ENCODE measurements at regions not wholly inside any gene's neighbourhood (a gene's known extent, or its start where the extent isn't known, plus 50 kb on each side); places are given as distances from the start of the nearest gene placed in this dataset.
A peak's percentile ranks its signal among the peaks of the same experiment; 100 is the strongest.

GRCh38 chr10:60728056-60728455 is 50.2 kb upstream of the CDK1 start:
- peaks cover 75% of the 10 kb centered on the region for H3K4me1 Mint-ChIP-seq (ENCODE audit: low read depth)
- H3K9me3 Mint-ChIP-seq, result no peaks in the 10 kb centered on the region
- ATAC-seq (peak; percentile 42 to 64), DNase-seq (no peak)
- H3K27me3 Mint-ChIP-seq (ENCODE audit: low read depth), result peaks cover 3% of the 10 kb centered on the region
- no peaks in the 10 kb centered on the region for H3K36me3 Mint-ChIP-seq (ENCODE audit: insufficient read depth)
- peak overlapping the region; percentile 72 for H3K4me3 Mint-ChIP-seq

GRCh38 chr10:60726257-60726656 is 52.0 kb upstream of the CDK1 start:
- Mint-ChIP-seq H3K27me3 (ENCODE audit: low read depth) (no peaks in the 10 kb centered on the region), H3K4me3 (peak overlapping the region; percentile 43), H3K36me3 (ENCODE audit: insufficient read depth) (no peaks in the 10 kb centered on the region), H3K4me1 (ENCODE audit: low read depth) (peaks cover 72% of the 10 kb centered on the region), H3K9me3 (no peaks in the 10 kb centered on the region)
- no peak for ATAC-seq
- no peak for DNase-seq

DNA sequence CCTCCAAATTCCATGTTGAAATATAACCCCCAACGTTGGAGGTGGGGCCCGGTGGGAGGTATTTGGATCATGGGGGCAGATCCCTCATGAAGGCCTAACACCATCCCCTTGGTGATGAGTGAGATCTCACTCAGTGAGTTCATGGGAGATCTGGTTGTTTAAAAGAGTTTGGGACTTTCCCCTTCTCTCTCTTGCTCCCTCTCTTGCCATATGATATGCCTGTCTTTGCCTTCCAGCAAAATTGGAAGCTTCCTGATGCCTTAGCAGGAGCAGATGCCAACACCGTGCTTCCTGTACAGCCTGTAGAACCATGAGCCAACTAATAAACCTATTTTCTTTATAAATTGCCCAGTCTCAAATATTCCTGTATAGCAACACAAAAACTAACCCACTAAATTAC is 55.7 kb upstream of the CDK1 start:
- Mint-ChIP-seq H3K36me3 (ENCODE audit: insufficient read depth) (peaks cover 2% of the 10 kb centered on the region), H3K4me3 (no peak overlapping the region), H3K27me3 (ENCODE audit: low read depth) (no peaks in the 10 kb centered on the region), H3K4me1 (ENCODE audit: low read depth) (peaks cover 55% of the 10 kb centered on the region), H3K9me3 (no peaks in the 10 kb centered on the region)
- ATAC-seq, result no peak
- DNase-seq, result no peak

- ATAC-seq (no peak), DNase-seq (no peak)
- H3K9me3 Mint-ChIP-seq, result no peaks in the 10 kb centered on the region
- H3K4me3 Mint-ChIP-seq, result no peak overlapping the region
- H3K36me3 Mint-ChIP-seq (ENCODE audit: insufficient read depth), result peaks cover 4% of the 10 kb centered on the region
- peaks cover 43% of the 10 kb centered on the region for H3K4me1 Mint-ChIP-seq (ENCODE audit: low read depth)
- no peaks in the 10 kb centered on the region for H3K27me3 Mint-ChIP-seq (ENCODE audit: low read depth)
These were observed 58.6 kb upstream of the CDK1 start for GRCh38 chr10:60719721-60720120.

GRCh38 chr10:60718886-60719285 is 59.4 kb upstream of the CDK1 start:
- Mint-ChIP-seq H3K27me3 (ENCODE audit: low read depth) (no peaks in the 10 kb centered on the region), H3K9me3 (no peaks in the 10 kb centered on the region), H3K36me3 (ENCODE audit: insufficient read depth) (peaks cover 4% of the 10 kb centered on the region), H3K4me1 (ENCODE audit: low read depth) (peaks cover 48% of the 10 kb centered on the region), H3K4me3 (no peak overlapping the region)
- no peak for ATAC-seq
- no peak for DNase-seq

GRCh38 chr10:60717852-60718251 is 60.4 kb upstream of the CDK1 start:
- DNase-seq (no peak), ATAC-seq (no peak)
- Mint-ChIP-seq H3K9me3 (no peaks in the 10 kb centered on the region), H3K4me3 (no peak overlapping the region), H3K4me1 (ENCODE audit: low read depth) (peaks cover 51% of the 10 kb centered on the region), H3K27me3 (ENCODE audit: low read depth) (no peaks in the 10 kb centered on the region), H3K36me3 (ENCODE audit: insufficient read depth) (peaks cover 4% of the 10 kb centered on the region)

- DNase-seq (no peak), ATAC-seq (peak in 1 of 2 donors; percentile 59)
- Mint-ChIP-seq H3K27me3 (ENCODE audit: low read depth) (no peaks in the 10 kb centered on the region), H3K36me3 (ENCODE audit: insufficient read depth) (peaks cover 2% of the 10 kb centered on the region), H3K4me3 (no peak overlapping the region), H3K9me3 (no peaks in the 10 kb centered on the region), H3K4me1 (ENCODE audit: low read depth) (peaks cover 38% of the 10 kb centered on the region)
These were observed 64.0 kb upstream of the CDK1 start for GRCh38 chr10:60714233-60714632.

GRCh38 chr10:60711496-60711895 is 66.8 kb upstream of the CDK1 start:
- ATAC-seq (no peak), DNase-seq (no peak)
- Mint-ChIP-seq H3K9me3 (peaks cover 3% of the 10 kb centered on the region), H3K4me1 (ENCODE audit: low read depth) (peaks cover 41% of the 10 kb centered on the region), H3K4me3 (no peak overlapping the region), H3K36me3 (ENCODE audit: insufficient read depth) (peaks cover 2% of the 10 kb centered on the region), H3K27me3 (ENCODE audit: low read depth) (peaks cover 2% of the 10 kb centered on the region)

DNA sequence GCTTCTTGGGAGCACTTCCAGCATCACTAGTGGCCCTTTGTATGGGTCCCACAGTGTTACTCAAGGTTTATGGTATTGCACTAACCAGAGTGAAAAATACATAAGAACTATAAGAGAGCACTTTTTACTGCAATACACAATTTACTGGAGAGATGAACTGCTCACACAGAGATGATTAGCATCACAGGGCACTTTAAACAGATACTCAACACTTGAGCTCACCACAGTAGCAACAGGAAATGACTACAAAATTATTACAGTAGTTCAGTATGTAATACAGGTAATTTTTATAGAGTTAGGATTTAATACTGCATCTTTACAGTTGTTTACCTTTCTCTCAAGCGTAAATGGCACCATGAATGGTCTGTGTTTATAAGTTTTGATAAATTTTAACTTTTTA is 68.2 kb upstream of the CDK1 start:
- Mint-ChIP-seq H3K4me1 (ENCODE audit: low read depth) (peaks cover 43% of the 10 kb centered on the region), H3K9me3 (peaks cover 8% of the 10 kb centered on the region), H3K27me3 (ENCODE audit: low read depth) (peaks cover 2% of the 10 kb centered on the region), H3K4me3 (no peak overlapping the region), H3K36me3 (ENCODE audit: insufficient read depth) (peaks cover 2% of the 10 kb centered on the region)
- DNase-seq (no peak), ATAC-seq (no peak)

- peaks cover 38% of the 10 kb centered on the region for H3K4me1 Mint-ChIP-seq (ENCODE audit: low read depth)
- peaks cover 8% of the 10 kb centered on the region for H3K9me3 Mint-ChIP-seq
- no peak for ATAC-seq
These were observed 69.6 kb upstream of the CDK1 start for GRCh38 chr10:60708666-60709065.

GRCh38 chr10:60707841-60708240 is 70.4 kb upstream of the CDK1 start:
- Mint-ChIP-seq H3K4me1 (ENCODE audit: low read depth) (peaks cover 34% of the 10 kb centered on the region), H3K4me3 (no peak overlapping the region), H3K27me3 (ENCODE audit: low read depth) (peaks cover 2% of the 10 kb centered on the region), H3K36me3 (ENCODE audit: insufficient read depth) (peaks cover 2% of the 10 kb centered on the region), H3K9me3 (peaks cover 8% of the 10 kb centered on the region)
- DNase-seq (no peak), ATAC-seq (no peak)

More at GRCh38 chr10:60708666-60709065, 69.6 kb upstream of the CDK1 start:
- Mint-ChIP-seq H3K36me3 (ENCODE audit: insufficient read depth) (peaks cover 2% of the 10 kb centered on the region), H3K4me3 (no peak overlapping the region), H3K27me3 (ENCODE audit: low read depth) (peaks cover 2% of the 10 kb centered on the region)
- DNase-seq, result no peak

DNA sequence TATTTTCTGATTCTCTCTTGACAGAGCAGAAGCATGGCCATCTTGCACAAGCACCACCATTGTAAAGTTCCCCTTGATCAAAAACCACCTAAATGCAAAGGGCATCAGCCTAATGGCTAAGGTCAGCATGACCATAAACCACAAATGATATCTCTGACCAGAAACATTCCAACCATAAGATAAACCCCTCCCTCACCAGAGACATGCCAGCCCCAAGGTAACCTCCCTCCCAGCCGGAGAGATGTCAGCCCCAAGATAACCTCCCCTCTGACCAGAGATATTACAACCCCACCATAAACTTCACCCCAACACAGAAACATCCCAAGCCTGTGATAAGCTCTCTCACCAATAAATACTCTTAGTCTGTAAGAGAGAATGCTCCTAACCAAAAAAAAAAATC is 72.1 kb upstream of the CDK1 start:
- no peak for DNase-seq
- ATAC-seq, result no peak
- H3K27me3 Mint-ChIP-seq (ENCODE audit: low read depth), result peaks cover 3% of the 10 kb centered on the region
- H3K4me3 Mint-ChIP-seq, result no peak overlapping the region
- peaks cover 42% of the 10 kb centered on the region for H3K4me1 Mint-ChIP-seq (ENCODE audit: low read depth)
- peaks cover 8% of the 10 kb centered on the region for H3K9me3 Mint-ChIP-seq
- peaks cover 2% of the 10 kb centered on the region for H3K36me3 Mint-ChIP-seq (ENCODE audit: insufficient read depth)

GRCh38 chr10:60705376-60705775 is 72.9 kb upstream of the CDK1 start:
- H3K4me1 Mint-ChIP-seq (ENCODE audit: low read depth), result peaks cover 43% of the 10 kb centered on the region
- no peak for ATAC-seq
- no peak for DNase-seq

GRCh38 chr10:60704471-60704870 is 73.8 kb upstream of the CDK1 start:
- Mint-ChIP-seq H3K4me3 (no peak overlapping the region), H3K4me1 (ENCODE audit: low read depth) (peaks cover 39% of the 10 kb centered on the region), H3K9me3 (peaks cover 8% of the 10 kb centered on the region), H3K27me3 (ENCODE audit: low read depth) (peaks cover 4% of the 10 kb centered on the region), H3K36me3 (ENCODE audit: insufficient read depth) (peaks cover 3% of the 10 kb centered on the region)
- DNase-seq, result no peak
- no peak for ATAC-seq

More at GRCh38 chr10:60705376-60705775, 72.9 kb upstream of the CDK1 start:
- Mint-ChIP-seq H3K9me3 (peaks cover 8% of the 10 kb centered on the region), H3K36me3 (ENCODE audit: insufficient read depth) (peaks cover 3% of the 10 kb centered on the region), H3K27me3 (ENCODE audit: low read depth) (peaks cover 4% of the 10 kb centered on the region), H3K4me3 (no peak overlapping the region)

DNA sequence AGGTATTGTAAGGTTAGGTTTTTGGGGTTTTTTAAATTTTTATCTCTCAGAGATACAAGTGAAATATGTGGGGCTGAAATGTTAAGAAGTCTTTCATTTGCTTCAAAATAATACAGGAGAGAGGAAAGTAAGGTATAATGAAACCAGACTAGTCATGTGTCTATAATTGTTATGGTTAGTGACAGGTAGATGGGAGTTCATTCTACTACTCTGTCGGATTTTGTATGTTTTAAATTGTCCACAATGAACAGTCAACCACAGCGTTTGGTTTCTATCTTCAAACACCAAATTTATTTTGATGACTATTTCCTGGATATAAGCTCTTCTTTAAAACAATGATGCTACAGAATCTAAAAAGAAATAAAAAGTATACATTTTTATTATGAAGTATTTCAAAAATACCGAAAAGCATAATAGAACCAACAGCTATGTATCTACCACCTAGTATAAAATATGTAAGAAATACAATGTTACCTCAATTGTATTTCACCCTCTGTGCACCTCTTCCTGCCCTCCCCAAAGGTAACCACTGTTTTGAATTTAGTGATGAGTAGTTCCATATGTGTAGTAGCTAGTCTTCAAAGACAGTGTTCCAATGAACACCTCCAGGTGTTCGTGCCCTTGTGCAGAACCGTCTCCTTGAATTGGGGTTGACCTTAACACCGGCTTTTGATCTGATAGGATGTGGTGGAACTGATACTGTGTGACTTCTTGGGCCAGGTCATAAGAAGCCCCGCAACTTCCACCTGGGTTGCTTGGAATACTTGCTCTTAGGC is 74.8 kb upstream of the CDK1 start:
- Mint-ChIP-seq H3K27me3 (ENCODE audit: low read depth) (peaks cover 2% of the 10 kb centered on the region), H3K4me3 (no peak overlapping the region), H3K9me3 (peaks cover 5% of the 10 kb centered on the region), H3K36me3 (ENCODE audit: insufficient read depth) (peaks cover 3% of the 10 kb centered on the region), H3K4me1 (ENCODE audit: low read depth) (peaks cover 35% of the 10 kb centered on the region)
- DNase-seq (no peak), ATAC-seq (peak; percentile 48 to 54)

Data from activated T-cell treated with anti-CD3 and anti-CD28 coated beads, Interleukin-2, amount 50 U/mL, for 4 hours (primary cell).